Activated CD4-positive, alpha-beta T cell treated with anti-CD3 and anti-CD28 coated beads for 24 hours (primary cell): ENCODE measurements at regions not wholly inside any gene's neighbourhood (a gene's known extent, or its start where the extent isn't known, plus 50 kb on each side); places are given as distances from the start of the nearest gene placed in this dataset.

Experiments
- DNase-seq, 2 donors: peaks; one replicate each; pipeline ENCODE4 v3.0.0-alpha.2; 2020; ENCODE audit warnings: low read depth in 2 of 2

DNA sequence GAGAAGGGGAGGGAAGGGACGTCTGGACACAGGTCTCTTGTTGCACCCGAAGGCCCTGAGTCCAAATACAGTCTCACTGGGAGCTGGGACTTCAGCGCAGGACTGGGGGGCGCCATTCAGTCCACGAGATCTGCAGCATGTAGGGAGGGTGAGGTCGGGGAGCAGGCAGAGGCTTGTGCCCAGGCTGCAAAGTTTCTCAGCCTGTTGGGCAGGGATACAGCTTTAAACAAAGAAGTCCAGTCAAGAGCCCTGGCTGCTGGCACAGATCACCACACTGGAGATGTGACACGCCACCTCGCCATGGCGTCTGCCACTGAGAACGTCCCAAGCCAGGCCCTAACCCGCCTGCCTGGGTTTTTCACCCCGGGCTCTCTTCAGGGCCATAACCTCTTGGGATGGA is 256.6 kb downstream of the DLL1 start:
- DNase-seq, result no peak

- DNase-seq, result no peak
These were observed 257.2 kb downstream of the DLL1 start for GRCh38 chr6:170033666-170034065.

- DNase-seq, result no peak
These were observed 258.1 kb downstream of the DLL1 start for GRCh38 chr6:170032706-170033309.

GRCh38 chr6:170032197-170032596 is 258.7 kb downstream of the DLL1 start:
- no peak for DNase-seq

DNA sequence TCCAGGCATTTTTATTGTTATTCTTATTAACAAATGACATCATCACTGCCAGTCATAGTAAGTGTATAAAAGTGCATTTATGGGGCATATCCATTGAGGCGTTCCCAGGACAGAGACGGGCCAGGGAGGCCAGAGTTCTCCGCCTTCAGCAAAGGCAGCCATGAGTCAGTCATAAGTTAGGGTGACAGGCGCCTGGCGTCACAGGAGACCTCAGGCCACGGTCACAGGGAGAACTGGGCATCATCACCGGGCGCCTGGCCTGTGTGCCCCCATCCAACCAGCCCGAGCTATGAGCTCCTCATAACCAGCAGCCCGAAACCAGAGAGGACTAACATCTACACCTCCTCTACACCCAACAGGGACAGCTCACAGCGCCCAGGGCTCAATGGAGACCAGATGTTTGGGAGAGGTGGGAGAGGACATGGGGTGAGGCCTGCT is 259.2 kb downstream of the DLL1 start:
- DNase-seq, result no peak

- no peak for DNase-seq
These were observed 259.9 kb downstream of the DLL1 start for GRCh38 chr6:170030821-170031471.

- DNase-seq, result no peak
These were observed 260.5 kb downstream of the DLL1 start for GRCh38 chr6:170030284-170030815.

DNA sequence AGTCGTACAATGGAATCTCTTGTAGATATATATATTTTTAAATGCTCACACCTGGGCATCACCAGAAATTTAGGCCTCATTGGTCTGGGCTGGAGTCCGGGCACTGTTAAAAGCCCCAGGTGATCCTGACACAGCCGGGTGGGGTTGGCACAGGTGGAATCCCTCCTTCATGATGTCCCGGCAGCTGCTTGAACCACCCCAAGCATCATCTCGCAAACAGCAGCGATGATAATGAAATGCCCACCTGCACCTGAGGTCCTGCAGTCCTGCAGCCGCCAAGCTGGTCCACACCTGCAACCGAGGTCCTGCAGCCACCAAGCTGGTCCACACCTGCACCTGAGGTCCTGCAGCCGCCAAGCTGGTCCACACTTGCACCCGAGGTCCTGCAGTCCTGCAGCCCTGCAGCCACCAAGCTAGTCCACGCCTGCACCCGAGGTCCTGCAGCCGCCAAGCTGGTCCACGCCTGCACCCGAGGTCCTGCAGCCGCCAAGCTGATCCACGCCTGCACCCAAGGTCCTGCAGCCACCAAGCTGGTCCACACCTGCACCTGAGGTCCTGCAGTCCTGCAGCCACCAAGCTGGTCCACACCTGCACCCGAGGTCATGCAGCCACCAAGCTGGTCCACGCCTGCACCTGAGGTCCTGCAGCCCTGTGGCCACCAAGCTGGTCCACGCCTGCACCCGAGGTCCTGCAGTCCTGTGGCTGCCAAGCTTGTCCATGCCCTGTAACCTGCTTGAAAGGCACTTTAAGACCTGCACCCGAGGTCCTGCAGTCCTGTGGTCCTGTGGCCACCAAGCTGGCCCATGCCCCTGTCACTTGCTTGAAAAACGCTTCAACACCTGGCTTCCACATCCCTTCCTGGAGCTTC is 261.2 kb downstream of the DLL1 start:
- no peak for DNase-seq

DNA sequence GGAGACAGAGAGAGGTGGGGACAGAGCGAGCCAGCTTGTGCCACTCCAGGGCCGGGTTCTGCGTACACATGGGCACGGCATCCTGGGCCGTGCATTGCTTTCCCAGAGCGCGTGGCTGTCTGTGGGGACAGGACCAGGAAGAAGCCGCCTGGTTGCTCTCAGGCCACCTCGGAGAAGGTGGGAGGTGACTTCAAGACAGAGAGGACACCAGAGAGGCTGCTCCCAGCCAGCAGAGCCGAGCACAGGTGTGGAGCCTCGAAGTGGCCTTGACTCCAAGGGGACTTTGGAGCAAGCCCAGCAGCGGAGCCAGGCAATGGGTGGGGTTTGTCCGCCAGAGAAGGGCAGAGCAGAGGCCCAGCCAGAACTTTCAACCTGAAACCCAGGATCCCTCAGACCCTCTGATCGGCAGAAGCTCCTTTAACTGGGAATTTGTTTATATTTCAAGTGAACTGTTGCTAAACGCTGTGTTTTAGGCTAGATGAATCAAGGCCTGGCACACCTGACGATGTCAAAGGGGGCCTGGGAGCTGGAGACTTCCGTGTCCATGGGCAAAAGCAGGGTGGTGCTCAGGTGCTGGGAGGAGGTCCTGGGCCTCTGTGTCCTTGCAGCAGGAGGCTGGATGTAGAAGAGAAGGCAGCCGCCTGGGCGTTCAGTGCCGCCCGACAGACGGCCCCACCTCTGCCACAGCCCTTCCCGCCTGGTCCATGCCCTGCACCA is 262.1 kb downstream of the DLL1 start:
- DNase-seq, result no peak

DNA sequence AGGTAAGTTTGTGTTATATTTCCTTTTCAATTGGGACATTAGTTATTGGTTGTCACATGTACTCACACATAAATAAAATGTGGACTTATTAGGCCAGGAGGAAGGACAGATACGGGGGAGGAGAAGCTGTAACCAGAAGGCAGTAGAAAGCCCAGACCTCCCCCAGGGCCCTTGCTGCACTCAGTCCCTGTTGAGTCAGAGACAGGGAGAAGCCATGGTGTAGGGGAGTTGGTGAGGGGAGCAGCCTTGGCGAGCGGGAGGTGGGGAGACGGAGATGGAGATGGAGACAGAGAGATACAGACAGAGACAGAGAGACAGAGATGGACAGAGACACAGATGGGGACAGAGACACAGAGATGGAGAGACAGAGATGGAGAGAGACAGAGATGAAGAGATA is 263.2 kb downstream of the DLL1 start:
- no peak for DNase-seq

DNA sequence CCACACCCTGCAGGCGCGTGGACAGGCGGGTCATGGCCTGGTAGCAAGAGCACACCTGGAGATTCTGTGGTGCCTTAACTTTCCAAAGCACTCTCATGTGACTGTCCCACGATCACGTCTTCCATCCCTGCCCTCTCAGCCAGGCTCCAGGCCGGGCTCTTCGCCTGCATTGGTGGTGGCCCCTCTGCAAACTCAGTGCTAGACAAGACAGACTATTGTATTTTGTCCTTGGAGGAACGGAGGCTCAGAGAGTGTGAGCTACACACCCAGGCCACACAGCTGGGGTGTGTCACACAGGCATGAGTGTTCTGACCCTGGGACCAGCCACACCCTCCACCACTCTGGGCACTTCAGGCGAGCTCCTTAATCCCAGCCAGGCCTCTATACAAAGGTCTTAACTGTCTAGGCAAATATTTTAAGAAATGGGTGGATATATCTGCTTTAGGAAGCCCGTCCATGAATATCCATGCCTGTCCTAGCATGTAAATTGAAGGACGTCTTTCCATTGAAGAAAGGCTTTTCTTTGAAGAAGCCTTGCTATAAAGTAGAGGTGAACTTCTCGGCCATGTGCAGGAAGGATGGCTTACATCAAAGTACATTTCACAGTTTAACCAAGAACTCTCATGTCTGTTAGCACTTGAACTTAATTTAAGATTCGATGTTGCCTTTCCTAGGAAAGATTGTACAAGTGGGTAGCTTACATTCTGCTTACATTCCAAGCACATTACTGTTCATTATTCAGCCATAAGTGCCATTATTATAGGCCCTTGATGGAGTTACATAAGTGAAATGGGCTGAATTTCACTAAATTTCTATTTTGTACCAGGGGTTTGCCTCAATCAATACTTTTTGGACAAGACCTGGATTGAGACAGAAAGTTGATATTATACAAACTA is 263.9 kb downstream of the DLL1 start:
- DNase-seq, result no peak

DNA sequence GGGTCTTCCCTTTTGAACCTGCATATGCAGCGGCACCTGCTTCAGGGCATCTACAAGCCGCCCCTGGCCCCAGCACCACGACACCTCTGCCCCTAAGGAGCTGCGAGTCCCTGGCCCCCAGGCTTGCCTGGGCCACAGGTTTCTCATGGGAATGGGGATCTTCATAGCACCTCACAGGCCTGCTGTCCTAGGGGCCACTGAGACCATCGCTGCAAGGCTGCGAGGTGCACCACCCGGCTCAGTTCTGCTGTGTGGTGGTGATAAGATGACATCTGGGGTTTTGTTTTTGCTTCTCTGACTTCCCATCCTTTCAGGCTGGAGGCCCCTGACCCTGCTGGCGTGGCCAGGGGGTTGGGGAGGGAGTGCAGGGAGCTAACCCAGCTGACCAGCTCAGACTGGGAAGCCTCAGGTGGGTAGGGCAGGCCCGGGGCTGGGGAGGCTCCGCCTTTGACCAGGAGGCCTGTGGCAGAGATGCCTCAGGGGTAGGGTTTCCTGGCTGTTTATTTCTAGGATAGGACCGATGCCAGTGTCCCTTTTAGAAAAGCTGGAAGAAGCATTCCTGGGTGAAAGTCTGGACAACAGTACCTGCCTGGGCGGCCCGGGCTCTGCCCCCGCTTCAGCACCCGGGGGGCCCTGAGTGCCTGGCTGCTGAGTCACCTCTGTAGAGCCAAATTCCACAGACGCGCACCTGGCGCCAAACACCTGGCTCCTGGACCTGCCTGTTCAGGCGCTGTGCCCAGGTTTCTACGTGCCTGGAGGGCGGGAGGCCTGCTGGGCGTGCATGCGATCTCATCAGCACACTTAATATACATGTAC is 264.7 kb downstream of the DLL1 start:
- DNase-seq, result no peak

DNA sequence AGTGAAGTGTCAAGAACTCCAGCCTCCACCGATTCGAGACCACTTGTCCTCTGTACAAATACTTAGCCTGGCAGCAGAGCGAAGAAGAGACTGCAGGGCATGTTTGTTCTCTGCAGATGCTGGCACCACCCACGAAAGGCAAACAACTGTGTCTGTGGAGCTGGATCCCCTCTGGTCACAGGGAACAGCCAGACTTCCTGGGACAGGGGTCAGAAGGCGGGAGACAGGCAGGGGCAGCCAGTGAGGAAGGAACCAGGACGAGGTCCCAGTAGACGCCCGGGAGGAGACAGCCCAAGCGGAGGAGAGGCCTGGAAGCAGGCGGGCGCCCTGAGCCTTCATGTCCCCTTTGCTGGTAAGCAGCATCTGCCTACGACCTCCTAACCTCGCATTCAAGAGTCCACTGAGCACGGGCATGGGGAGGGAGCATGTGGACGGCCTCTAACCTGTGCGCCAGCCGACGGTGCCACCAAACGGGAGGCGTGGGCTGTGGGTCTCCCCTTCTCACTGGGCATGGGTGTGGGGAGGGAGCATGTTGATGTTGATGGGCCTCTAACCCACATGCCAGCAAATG is 265.5 kb downstream of the DLL1 start:
- no peak for DNase-seq

- no peak for DNase-seq
These were observed 265.9 kb downstream of the DLL1 start for GRCh38 chr6:170024940-170025339.

DNA sequence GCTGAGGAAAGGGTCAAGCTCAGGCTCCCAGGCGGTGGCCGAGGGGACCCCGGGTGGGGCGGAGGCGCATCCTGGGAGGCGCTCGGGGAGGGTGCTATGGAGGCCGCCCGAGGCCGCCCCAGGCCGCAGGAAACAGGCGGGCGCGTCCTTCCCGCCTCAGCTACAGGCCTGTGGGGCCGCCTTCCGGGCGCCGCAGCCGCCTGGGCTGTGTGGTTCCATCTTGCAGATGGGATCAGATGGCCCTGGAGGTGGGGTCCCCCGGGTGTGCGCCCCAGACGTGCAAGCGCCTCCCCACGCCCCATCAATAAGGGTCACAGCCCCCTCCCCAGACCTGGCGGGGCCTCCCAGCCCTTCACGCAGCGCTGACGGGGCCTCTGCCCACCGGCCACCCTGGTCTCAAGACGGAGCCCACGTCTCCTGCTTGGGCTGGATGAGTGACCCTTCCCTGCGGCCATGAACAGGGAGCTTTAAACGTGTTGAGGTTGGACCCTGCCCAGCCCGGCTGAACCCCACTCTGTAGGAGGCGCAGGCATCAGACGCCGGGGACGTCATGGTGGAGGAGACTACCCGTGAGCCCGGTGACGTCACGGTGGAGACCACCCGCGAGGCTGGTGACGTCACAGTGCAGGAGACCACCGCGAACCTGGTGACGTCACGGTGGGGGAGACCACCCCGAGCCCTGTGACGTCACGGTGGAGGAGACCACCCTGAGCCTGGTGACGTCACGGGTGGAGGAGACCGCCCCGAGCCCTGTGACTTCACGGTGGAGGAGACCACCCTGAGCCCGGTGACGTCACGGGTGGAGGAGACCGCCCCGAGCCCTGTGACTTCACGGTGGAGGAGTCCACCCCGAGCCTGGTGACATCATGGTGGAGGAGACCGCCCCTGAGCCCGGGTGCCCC is 267.0 kb downstream of the DLL1 start:
- no peak for DNase-seq

DNA sequence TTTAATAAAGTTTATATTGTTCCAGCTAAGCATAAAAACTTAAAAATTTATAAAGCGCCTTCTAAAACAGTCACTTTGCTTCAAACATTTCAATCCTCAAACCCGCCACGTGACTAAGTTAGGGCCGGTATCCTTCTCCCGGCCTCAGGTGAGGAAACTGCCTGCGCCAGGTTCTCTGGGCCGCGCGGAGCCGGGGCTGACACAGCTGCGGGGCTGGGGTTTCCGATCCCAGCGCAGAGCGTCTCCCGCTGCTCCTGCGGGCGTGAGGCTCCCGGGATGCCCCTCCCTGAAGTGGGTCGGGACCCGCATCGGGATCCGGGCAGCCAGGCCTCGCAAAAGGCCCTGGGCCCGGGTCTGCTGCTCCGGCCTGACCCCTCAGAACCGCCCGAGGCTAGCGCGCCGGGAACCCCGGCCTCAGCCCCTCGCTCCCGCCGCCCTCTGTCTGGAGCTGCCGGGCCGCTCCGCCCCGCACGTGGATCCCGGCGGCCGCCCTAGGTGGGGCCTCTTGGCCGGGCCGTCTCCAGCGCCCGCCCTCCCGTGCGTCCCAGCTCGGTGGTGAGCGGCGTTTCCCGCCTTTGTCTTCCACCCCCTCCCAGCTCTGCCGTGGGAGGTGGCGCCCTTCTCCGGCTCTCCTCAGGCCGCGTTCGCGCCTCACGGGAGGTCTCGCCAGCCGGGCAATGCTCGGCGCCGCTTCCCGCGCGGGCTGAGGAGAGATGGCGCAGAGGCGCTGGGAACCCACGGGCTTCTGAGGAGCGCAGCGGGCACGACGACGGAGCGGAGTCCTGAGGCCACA is 267.9 kb downstream of the DLL1 start:
- DNase-seq, result no peak

- no peak for DNase-seq
These were observed 268.6 kb downstream of the DLL1 start for GRCh38 chr6:170022291-170022722.

DNA sequence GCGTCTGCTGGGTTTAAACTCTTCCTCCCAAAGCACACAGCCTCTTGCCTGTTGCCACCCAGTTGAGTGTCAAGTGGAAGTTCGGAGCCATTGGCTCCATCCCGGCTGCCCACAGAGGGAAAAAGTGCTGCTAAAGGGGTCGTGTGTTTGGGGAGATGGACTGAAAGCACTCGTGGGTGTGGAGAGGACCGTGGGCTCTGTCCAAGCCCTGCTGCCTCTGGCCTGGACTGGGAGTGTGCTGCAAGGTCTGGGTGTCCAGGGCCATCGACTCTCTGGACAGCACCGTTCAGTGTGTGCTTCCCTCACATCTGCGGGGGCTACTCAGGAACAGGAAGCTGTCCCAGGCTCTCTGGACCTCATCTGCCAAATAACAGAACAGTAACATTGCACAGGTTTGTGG is 269.3 kb downstream of the DLL1 start:
- DNase-seq, result no peak
